ENCODE measurements at regions not wholly inside any gene's neighbourhood (a gene's known extent, or its start where the extent isn't known, plus 50 kb on each side); places are given as distances from the start of the nearest gene placed in this dataset.

DNA sequence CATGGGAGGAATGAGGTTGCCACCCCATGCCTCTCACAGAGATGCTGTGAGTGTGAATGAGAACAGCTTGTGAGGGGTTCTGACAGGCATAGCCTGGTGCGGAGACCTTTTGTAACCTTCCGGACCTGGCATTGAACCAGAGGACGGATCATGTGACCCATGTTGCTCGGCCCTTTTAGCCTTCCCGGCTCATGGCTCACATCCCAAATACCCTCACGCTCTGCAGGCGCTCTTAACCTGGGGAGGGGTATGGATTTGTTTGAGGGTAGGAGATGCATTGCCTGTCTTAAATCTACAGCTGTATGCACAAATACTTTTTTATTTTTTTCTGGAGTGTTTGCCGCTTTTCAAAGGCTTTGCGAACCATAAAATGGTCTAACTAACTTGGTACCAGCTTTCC lies 102.4 kb upstream of the CRHR1 start:
- FAIRE-seq (no peak), DNase-seq (ENCODE audit: low read depth, low spot score) (no peak)
- Histone ChIP-seq H4K20me1 (replicated peaks; ENCODE audit: control insufficient read depth, extremely low read depth, insufficient read depth, low read length) (no peaks in the 10 kb centered on the region), H3K4me2 (ENCODE audit: insufficient read depth, low read length) (no peak overlapping the region), H3K36me3 (ENCODE audit: control insufficient read depth in 2 of 2, extremely low read depth in 1 of 2, insufficient read depth in 2 of 2, low read length in 2 of 2) (no peaks in the 10 kb centered on the region), H3K4me3 (replicated peaks in 1 of 3; ENCODE audit: insufficient read depth in 1 of 3, low read depth in 1 of 3, low read length in 3 of 3) (no peak overlapping the region), H3K9ac (replicated peaks; ENCODE audit: extremely low read depth, insufficient read depth, low read length) (no peak overlapping the region), H3K4me1 (ENCODE audit: control insufficient read depth, extremely low read depth, insufficient read depth, low read length) (no peaks in the 10 kb centered on the region), H3K9me3 (replicated peaks; ENCODE audit: control insufficient read depth, insufficient read depth, low read length) (no peaks in the 10 kb centered on the region), H3K27ac (ENCODE audit: insufficient read depth, low read depth, low read length) (no peak overlapping the region), H3K79me2 (ENCODE audit: control insufficient read depth, insufficient read depth, low read length) (no peaks in the 10 kb centered on the region), H2AFZ (ENCODE audit: low read depth, low read length) (no peak overlapping the region), H3K9me1 (replicated peaks; ENCODE audit: control insufficient read depth, extremely low read depth, insufficient read depth, low read length) (no peaks in the 10 kb centered on the region), H3K27me3 (ENCODE audit: control insufficient read depth in 2 of 2, insufficient read depth in 2 of 2, low read length in 2 of 2) (peaks cover 0 to 3% of the 10 kb centered on the region in 2 experiments)
- ChIA-PET POLR2A (no interaction called here), CTCF (interaction anchor here (1.2 to 1.3 kb wide), 2 partner anchors 11 to 42 kb away, joined by 3 read pairs; no protein-coding TSS in a partner anchor)
- intact Hi-C loops (cut with micrococcal nuclease) (no loop called here), dilution Hi-C loops (cut with MboI; ENCODE audit: extremely low pct_ligation_motif_present, low sequenced_read_pairs) (no loop called here)
- BruUV-seq (replicated peaks) = no TSS peak
- TF ChIP-seq EZH2 (IDR thresholded peaks at IDR 0.05; ENCODE audit: borderline replicate concordance, low read depth, low read length, severe bottlenecking) (no peak), POLR2A (IDR thresholded peaks at IDR 0.05; ENCODE audit: low read depth, low read length) (no peak), MYC (IDR thresholded peaks at IDR 0.05; ENCODE audit: low read depth, low read length) (no peak), GATA2 (IDR thresholded peaks at IDR 0.05; ENCODE audit: insufficient read depth, insufficient read length, low read depth, low read length) (no peak), POLR2AphosphoS5 (IDR thresholded peaks at IDR 0.05; ENCODE audit: insufficient read depth, low read depth, low read length) (no peak), FOS (IDR thresholded peaks at IDR 0.05; ENCODE audit: borderline replicate concordance, insufficient read depth, low read length) (no peak), JUN (IDR thresholded peaks at IDR 0.05; ENCODE audit: borderline replicate concordance, insufficient read depth, insufficient read length, low read depth) (no peak)
- TF ChIP-seq, protein P1, sequence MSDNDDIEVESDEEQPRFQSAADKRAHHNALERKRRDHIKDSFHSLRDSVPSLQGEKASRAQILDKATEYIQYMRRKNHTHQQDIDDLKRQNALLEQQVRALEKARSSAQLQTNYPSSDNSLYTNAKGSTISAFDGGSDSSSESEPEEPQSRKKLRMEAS (IDR thresholded peaks at IDR 0.05; ENCODE audit: insufficient read depth, insufficient read length) = no peak
- TF ChIP-seq, protein P2, sequence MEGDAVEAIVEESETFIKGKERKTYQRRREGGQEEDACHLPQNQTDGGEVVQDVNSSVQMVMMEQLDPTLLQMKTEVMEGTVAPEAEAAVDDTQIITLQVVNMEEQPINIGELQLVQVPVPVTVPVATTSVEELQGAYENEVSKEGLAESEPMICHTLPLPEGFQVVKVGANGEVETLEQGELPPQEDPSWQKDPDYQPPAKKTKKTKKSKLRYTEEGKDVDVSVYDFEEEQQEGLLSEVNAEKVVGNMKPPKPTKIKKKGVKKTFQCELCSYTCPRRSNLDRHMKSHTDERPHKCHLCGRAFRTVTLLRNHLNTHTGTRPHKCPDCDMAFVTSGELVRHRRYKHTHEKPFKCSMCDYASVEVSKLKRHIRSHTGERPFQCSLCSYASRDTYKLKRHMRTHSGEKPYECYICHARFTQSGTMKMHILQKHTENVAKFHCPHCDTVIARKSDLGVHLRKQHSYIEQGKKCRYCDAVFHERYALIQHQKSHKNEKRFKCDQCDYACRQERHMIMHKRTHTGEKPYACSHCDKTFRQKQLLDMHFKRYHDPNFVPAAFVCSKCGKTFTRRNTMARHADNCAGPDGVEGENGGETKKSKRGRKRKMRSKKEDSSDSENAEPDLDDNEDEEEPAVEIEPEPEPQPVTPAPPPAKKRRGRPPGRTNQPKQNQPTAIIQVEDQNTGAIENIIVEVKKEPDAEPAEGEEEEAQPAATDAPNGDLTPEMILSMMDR (IDR thresholded peaks at IDR 0.05; ENCODE audit: extremely low read depth in 1 of 2, insufficient read depth in 1 of 2, low read depth in 1 of 2, low read length in 2 of 2) = no peak
